ENCODE measurements at regions not wholly inside any gene's neighbourhood (a gene's known extent, or its start where the extent isn't known, plus 50 kb on each side); places are given as distances from the start of the nearest gene placed in this dataset.

GRCh38 chr9:118962426-118962825, 406.8 kb downstream of the BRINP1 start:
- Mint-ChIP-seq H3K9me3 (ENCODE audit: insufficient read depth) (no peaks in the 10 kb centered on the region), H3K36me3 (ENCODE audit: low read depth) (no peaks in the 10 kb centered on the region), H3K27me3 (ENCODE audit: low read depth) (no peaks in the 10 kb centered on the region), H3K4me1 (ENCODE audit: low read depth) (no peaks in the 10 kb centered on the region), H3K27ac (no peak overlapping the region), H3K4me3 (no peak overlapping the region)
- ATAC-seq (no peak), DNase-seq (no peak)
- ChIA-PET CTCF (no interaction called here), POLR2A (no interaction called here)

- Mint-ChIP-seq H3K4me3 (no peak overlapping the region), H3K36me3 (ENCODE audit: low read depth) (no peaks in the 10 kb centered on the region), H3K27me3 (ENCODE audit: low read depth) (no peaks in the 10 kb centered on the region), H3K9me3 (ENCODE audit: insufficient read depth) (no peaks in the 10 kb centered on the region), H3K27ac (no peak overlapping the region), H3K4me1 (ENCODE audit: low read depth) (no peaks in the 10 kb centered on the region)
- CTCF ChIA-PET = no interaction called here
- DNase-seq (no peak), ATAC-seq (no peak)
- POLR2A ChIA-PET = no interaction called here
Measured at GRCh38 chr9:118963674-118964073, 405.6 kb downstream of the BRINP1 start.

- Mint-ChIP-seq H3K27me3 (ENCODE audit: low read depth) (no peaks in the 10 kb centered on the region), H3K27ac (no peak overlapping the region), H3K9me3 (ENCODE audit: insufficient read depth) (no peaks in the 10 kb centered on the region), H3K4me3 (no peak overlapping the region), H3K36me3 (ENCODE audit: low read depth) (no peaks in the 10 kb centered on the region), H3K4me1 (ENCODE audit: low read depth) (no peaks in the 10 kb centered on the region)
- ATAC-seq (no peak), DNase-seq (no peak)
- CTCF ChIA-PET = no interaction called here
- POLR2A ChIA-PET = no interaction called here
Measured at GRCh38 chr9:118967901-118968300, 401.3 kb downstream of the BRINP1 start.

GRCh38 chr9:118975736-118976135, 393.5 kb downstream of the BRINP1 start:
- POLR2A ChIA-PET = no interaction called here
- Mint-ChIP-seq H3K4me1 (ENCODE audit: low read depth) (no peaks in the 10 kb centered on the region), H3K27me3 (ENCODE audit: low read depth) (no peaks in the 10 kb centered on the region), H3K36me3 (ENCODE audit: low read depth) (no peaks in the 10 kb centered on the region), H3K27ac (no peak overlapping the region), H3K9me3 (ENCODE audit: insufficient read depth) (peaks cover 3% of the 10 kb centered on the region), H3K4me3 (no peak overlapping the region)
- ATAC-seq (no peak), DNase-seq (no peak)
- CTCF ChIA-PET = no interaction called here

GRCh38 chr9:118976160-118976559, 393.1 kb downstream of the BRINP1 start:
- POLR2A ChIA-PET = no interaction called here
- ATAC-seq = no peak
- H3K36me3 Mint-ChIP-seq (ENCODE audit: low read depth) = no peaks in the 10 kb centered on the region
- H3K27ac Mint-ChIP-seq = no peak overlapping the region
- H3K4me1 Mint-ChIP-seq (ENCODE audit: low read depth) = no peaks in the 10 kb centered on the region
- no peak for DNase-seq
- no peaks in the 10 kb centered on the region for H3K27me3 Mint-ChIP-seq (ENCODE audit: low read depth)
- H3K9me3 Mint-ChIP-seq (ENCODE audit: insufficient read depth) = peaks cover 3% of the 10 kb centered on the region
- CTCF ChIA-PET = no interaction called here
- no peak overlapping the region for H3K4me3 Mint-ChIP-seq

- CTCF ChIA-PET = no interaction called here
- no peaks in the 10 kb centered on the region for H3K9me3 Mint-ChIP-seq (ENCODE audit: insufficient read depth)
- no peaks in the 10 kb centered on the region for H3K27me3 Mint-ChIP-seq (ENCODE audit: low read depth)
- no peak for ATAC-seq
- no peaks in the 10 kb centered on the region for H3K36me3 Mint-ChIP-seq (ENCODE audit: low read depth)
- POLR2A ChIA-PET = no interaction called here
- no peak overlapping the region for H3K27ac Mint-ChIP-seq
- H3K4me3 Mint-ChIP-seq = no peak overlapping the region
- no peak for DNase-seq
- H3K4me1 Mint-ChIP-seq (ENCODE audit: low read depth) = no peaks in the 10 kb centered on the region
Measured at GRCh38 chr9:118984607-118985006, 384.6 kb downstream of the BRINP1 start.

- ATAC-seq (no peak), DNase-seq (no peak)
- ChIA-PET POLR2A (no interaction called here), CTCF (no interaction called here)
- Mint-ChIP-seq H3K27me3 (ENCODE audit: low read depth) (no peaks in the 10 kb centered on the region), H3K36me3 (ENCODE audit: low read depth) (no peaks in the 10 kb centered on the region), H3K9me3 (ENCODE audit: insufficient read depth) (no peaks in the 10 kb centered on the region), H3K4me3 (no peak overlapping the region), H3K27ac (no peak overlapping the region), H3K4me1 (ENCODE audit: low read depth) (no peaks in the 10 kb centered on the region)
Measured at GRCh38 chr9:118985851-118986250, 383.4 kb downstream of the BRINP1 start.

GRCh38 chr9:118987167-118987566, 382.1 kb downstream of the BRINP1 start:
- Mint-ChIP-seq H3K4me1 (ENCODE audit: low read depth) (no peaks in the 10 kb centered on the region), H3K27me3 (ENCODE audit: low read depth) (no peaks in the 10 kb centered on the region), H3K27ac (no peak overlapping the region), H3K4me3 (no peak overlapping the region), H3K9me3 (ENCODE audit: insufficient read depth) (no peaks in the 10 kb centered on the region), H3K36me3 (ENCODE audit: low read depth) (no peaks in the 10 kb centered on the region)
- CTCF ChIA-PET = no interaction called here
- ATAC-seq (no peak), DNase-seq (no peak)
- POLR2A ChIA-PET = no interaction called here

GRCh38 chr9:118990949-118991348, 378.3 kb downstream of the BRINP1 start:
- Mint-ChIP-seq H3K4me1 (ENCODE audit: low read depth) (no peaks in the 10 kb centered on the region), H3K27me3 (ENCODE audit: low read depth) (no peaks in the 10 kb centered on the region), H3K27ac (no peak overlapping the region), H3K4me3 (no peak overlapping the region), H3K9me3 (ENCODE audit: insufficient read depth) (no peaks in the 10 kb centered on the region), H3K36me3 (ENCODE audit: low read depth) (no peaks in the 10 kb centered on the region)
- CTCF ChIA-PET = no interaction called here
- ATAC-seq = no peak
- DNase-seq = no peak
- POLR2A ChIA-PET = no interaction called here

- Mint-ChIP-seq H3K27ac (no peak overlapping the region), H3K36me3 (ENCODE audit: low read depth) (no peaks in the 10 kb centered on the region), H3K4me1 (ENCODE audit: low read depth) (no peaks in the 10 kb centered on the region), H3K4me3 (no peak overlapping the region), H3K9me3 (ENCODE audit: insufficient read depth) (no peaks in the 10 kb centered on the region), H3K27me3 (ENCODE audit: low read depth) (no peaks in the 10 kb centered on the region)
- DNase-seq (no peak), ATAC-seq (no peak)
- POLR2A ChIA-PET = no interaction called here
- CTCF ChIA-PET = no interaction called here
Measured at GRCh38 chr9:118991366-118992285, 377.6 kb downstream of the BRINP1 start.

- Mint-ChIP-seq H3K27me3 (ENCODE audit: low read depth) (no peaks in the 10 kb centered on the region), H3K9me3 (ENCODE audit: insufficient read depth) (no peaks in the 10 kb centered on the region), H3K4me3 (no peak overlapping the region), H3K4me1 (ENCODE audit: low read depth) (no peaks in the 10 kb centered on the region), H3K36me3 (ENCODE audit: low read depth) (no peaks in the 10 kb centered on the region), H3K27ac (no peak overlapping the region)
- DNase-seq (no peak), ATAC-seq (no peak)
- ChIA-PET POLR2A (no interaction called here), CTCF (no interaction called here)
Measured at GRCh38 chr9:118992813-118993794, 376.1 kb downstream of the BRINP1 start.

- H3K27ac Mint-ChIP-seq = no peak overlapping the region
- H3K36me3 Mint-ChIP-seq (ENCODE audit: low read depth) = no peaks in the 10 kb centered on the region
- ATAC-seq (no peak), DNase-seq (no peak)
- no peaks in the 10 kb centered on the region for H3K27me3 Mint-ChIP-seq (ENCODE audit: low read depth)
- ChIA-PET CTCF (no interaction called here), POLR2A (no interaction called here)
- H3K9me3 Mint-ChIP-seq (ENCODE audit: insufficient read depth) = no peaks in the 10 kb centered on the region
- H3K4me3 Mint-ChIP-seq = no peak overlapping the region
- H3K4me1 Mint-ChIP-seq (ENCODE audit: low read depth) = no peaks in the 10 kb centered on the region
Measured at GRCh38 chr9:118993965-118994364, 375.3 kb downstream of the BRINP1 start.

Data from activated CD8-positive, alpha-beta T cell treated with anti-CD3 and anti-CD28 coated beads, Interleukin-2, amount 10 ng/mL, durations not matched to agents 7 days and 5 days (primary cell).